Suprapubic skin (tissue), 3 donors: ENCODE measurements at regions not wholly inside any gene's neighbourhood (a gene's known extent, or its start where the extent isn't known, plus 50 kb on each side); places are given as distances from the start of the nearest gene placed in this dataset.
"Not testable (repeated sequence)": the region's sequence is repeated elsewhere in the genome, so short reads cannot be mapped to it uniquely, and the experiment has no call there.

Experiments used
- CTCF ChIP-seq, 2 donors: fragments of 200-600 bp in 1 of 2; fragments of 450-650 bp in 1 of 2; sonication (generic) in 1 of 2; IDR thresholded peaks; one replicate each; pipeline ENCODE4 v1.5.1; 2016 to 2019; ENCODE audit warnings: antibody characterized with exemption in 2 of 2, mild to moderate bottlenecking in 1 of 2, moderate library complexity in 1 of 2
- EP300 ChIP-seq: sonication (generic); formaldehyde crosslinking; IDR thresholded peaks from one replicate; pipeline ENCODE4 v1.6.1; 2017; ENCODE audit warnings: antibody characterized with exemption
- POLR2A ChIP-seq, 2 donors: fragments of 450-650 bp; IDR thresholded peaks; one replicate each; pipeline ENCODE4 v1.6.1; 2017; ENCODE audit warnings: antibody characterized with exemption in 2 of 2, mild to moderate bottlenecking in 2 of 2, moderate library complexity in 2 of 2

- not testable (repeated sequence) for TF ChIP-seq CTCF (IDR thresholded peaks at IDR 0.05); POLR2A (IDR thresholded peaks at IDR 0.05); EP300
These were observed 185.7 kb downstream of the BANP start for GRCh38 chr16:88136939-88137338.
